Mesendoderm (in vitro differentiated cells): ENCODE measurements at regions not wholly inside any gene's neighbourhood (a gene's known extent, or its start where the extent isn't known, plus 50 kb on each side); places are given as distances from the start of the nearest gene placed in this dataset.

Experiments used
- DNase-seq: peaks from one replicate; pipeline ENCODE4 v3.0.0; 2013
- H2AK5ac ChIP-seq: 2 replicates; pipeline ENCODE4 v1.6.1; 2013; ENCODE audit warnings: low read length, inconsistent platforms
- H2BK120ac ChIP-seq: 2 replicates; pipeline ENCODE4 v1.6.1; 2013; ENCODE audit warnings: low read depth, mild to moderate bottlenecking, low read length, moderate library complexity, mixed read lengths
- H2BK15ac ChIP-seq: replicated peaks from 2 replicates; pipeline ENCODE4 v1.6.1; 2013; ENCODE audit warnings: low read depth, mild to moderate bottlenecking, moderate library complexity
- H2BK5ac ChIP-seq: 2 replicates; pipeline ENCODE4 v1.6.1; 2013; ENCODE audit warnings: low read length, inconsistent platforms
- H3K18ac ChIP-seq: 2 replicates; pipeline ENCODE4 v1.6.1; 2013; ENCODE audit warnings: mild to moderate bottlenecking, low read length, mixed read lengths
- H3K23ac ChIP-seq: one replicate; pipeline ENCODE4 v1.6.1; 2013; ENCODE audit warnings: low read length
- H3K27ac ChIP-seq: 2 replicates; pipeline ENCODE4 v1.5.1; 2013; ENCODE audit warnings: low read depth, mild to moderate bottlenecking, inconsistent platforms, low read length, moderate library complexity
- H3K27me3 ChIP-seq: 2 replicates; pipeline ENCODE4 v1.6.1; 2013; ENCODE audit warnings: low read length, control low read depth, mild to moderate bottlenecking, inconsistent platforms; ENCODE audit not compliant: insufficient read depth, poor library complexity
- H3K36me3 ChIP-seq: 2 replicates; pipeline ENCODE4 v1.6.1; 2013; ENCODE audit warnings: low read length, inconsistent platforms; ENCODE audit not compliant: control insufficient read depth, insufficient read depth
- H3K4ac ChIP-seq: one replicate; pipeline ENCODE4 v1.6.1; 2013; ENCODE audit warnings: low read depth, mild to moderate bottlenecking, low read length, moderate library complexity
- H3K4me1 ChIP-seq: 2 replicates; pipeline ENCODE4 v1.6.1; 2013; ENCODE audit warnings: low read depth, low read length, inconsistent platforms; ENCODE audit not compliant: control insufficient read depth
- H3K4me2 ChIP-seq: 2 replicates; pipeline ENCODE4 v1.6.1; 2013; ENCODE audit warnings: low read length
- H3K4me3 ChIP-seq: 2 replicates; pipeline ENCODE4 v1.5.1; 2013; ENCODE audit warnings: mild to moderate bottlenecking, low read length
- H3K56ac ChIP-seq: one replicate; pipeline ENCODE4 v1.6.1; 2013; ENCODE audit warnings: low read length
- H3K79me1 ChIP-seq: 2 replicates; pipeline ENCODE4 v1.6.1; 2013; ENCODE audit warnings: low read length, inconsistent platforms
- H3K79me2 ChIP-seq: 2 replicates; pipeline ENCODE4 v1.6.1; 2013; ENCODE audit warnings: mild to moderate bottlenecking, low read length; ENCODE audit not compliant: control insufficient read depth, insufficient read depth
- H3K9ac ChIP-seq: 2 replicates; pipeline ENCODE4 v1.6.1; 2013; ENCODE audit warnings: low read length, inconsistent platforms
- H4K5ac ChIP-seq: one replicate; pipeline ENCODE4 v1.6.1; 2013; ENCODE audit warnings: low read length
- H4K8ac ChIP-seq: one replicate; pipeline ENCODE4 v1.6.1; 2013; ENCODE audit warnings: low read depth, mild to moderate bottlenecking, control low read depth, low read length, moderate library complexity
- WGBS: extraction: QIAGEN DNeasy Blood & Tissue Kit; methylation state at CpG from one replicate; pipeline ENCODE4 v1.1.7; 2013; ENCODE audit warnings: low lambda C conversion rate, missing lambda C conversion rate; ENCODE audit not compliant: insufficient coverage; ENCODE audit errors: extremely low coverage; 5-methylcytosine and 5-hydroxymethylcytosine counted together

DNA sequence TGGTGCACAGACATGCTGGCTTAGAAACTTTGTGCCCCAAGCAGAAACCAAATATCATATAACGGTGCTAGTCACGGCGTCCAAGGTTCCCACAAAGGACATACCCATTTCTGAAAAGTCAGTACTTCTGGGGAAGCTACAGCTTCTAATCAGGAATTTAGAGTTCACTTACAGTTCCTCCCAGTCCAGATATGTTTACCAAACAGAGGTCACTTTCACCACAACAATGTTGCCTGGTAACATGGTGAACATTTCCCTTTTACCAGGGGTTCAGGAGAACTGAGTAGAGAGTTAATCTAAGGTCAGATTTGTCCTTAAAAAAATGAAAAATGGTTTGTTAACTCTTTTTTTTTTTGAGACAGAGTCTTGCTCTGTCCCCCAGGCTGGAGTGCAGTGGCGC is 265.9 kb upstream of the MKLN1 start:
- no peak overlapping the region for H2BK15ac ChIP-seq
- no peak overlapping the region for H3K56ac ChIP-seq
- H2BK5ac ChIP-seq, result no peak overlapping the region
- no peak overlapping the region for H4K8ac ChIP-seq
- no peak overlapping the region for H3K23ac ChIP-seq
- H3K4me2 ChIP-seq, result no peak overlapping the region
- H2AK5ac ChIP-seq, result no peak overlapping the region
- H3K27me3 ChIP-seq, result no peaks in the 10 kb centered on the region
- H3K79me2 ChIP-seq, result no peaks in the 10 kb centered on the region
- no peak overlapping the region for H2BK120ac ChIP-seq
- no CpG with 5 or more reads among the region's 4 CpGs for WGBS
- H3K36me3 ChIP-seq, result no peaks in the 10 kb centered on the region
- no peaks in the 10 kb centered on the region for H3K4me1 ChIP-seq
- H3K4me3 ChIP-seq, result no peak overlapping the region
- no peak for DNase-seq
- no peak overlapping the region for H4K5ac ChIP-seq
- no peak overlapping the region for H3K4ac ChIP-seq
- no peak overlapping the region for H3K18ac ChIP-seq
- no peaks in the 10 kb centered on the region for H3K79me1 ChIP-seq
- H3K27ac ChIP-seq, result no peak overlapping the region
- H3K9ac ChIP-seq, result no peak overlapping the region

DNA sequence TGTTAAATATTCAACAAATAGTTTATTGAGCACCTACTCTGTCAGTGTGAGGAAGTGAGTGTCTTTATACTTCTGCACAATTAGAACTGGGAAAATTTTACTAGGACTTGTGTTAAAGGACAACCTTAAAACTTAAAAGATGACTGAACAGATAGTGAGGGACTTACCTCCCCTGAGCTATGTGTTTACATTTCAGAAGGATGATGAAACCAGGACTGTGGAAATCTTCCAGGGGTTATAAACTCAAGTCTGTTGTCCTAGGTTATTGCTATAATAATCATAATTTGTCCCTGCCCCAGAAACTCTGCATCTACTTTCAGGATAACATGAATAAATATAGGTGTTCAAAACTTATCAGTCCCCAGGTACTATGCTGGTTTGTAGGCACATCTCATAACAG is 261.0 kb upstream of the MKLN1 start:
- no peak overlapping the region for H2BK120ac ChIP-seq
- no peaks in the 10 kb centered on the region for H3K36me3 ChIP-seq
- H2BK5ac ChIP-seq, result no peak overlapping the region
- no peak overlapping the region for H3K4me2 ChIP-seq
- H3K4ac ChIP-seq, result no peak overlapping the region
- H2BK15ac ChIP-seq, result no peak overlapping the region
- H3K27me3 ChIP-seq, result no peaks in the 10 kb centered on the region
- no peak overlapping the region for H3K27ac ChIP-seq
- H3K9ac ChIP-seq, result no peak overlapping the region
- H3K23ac ChIP-seq, result no peak overlapping the region
- H3K79me2 ChIP-seq, result no peaks in the 10 kb centered on the region
- H3K18ac ChIP-seq, result no peak overlapping the region
- H4K5ac ChIP-seq, result no peak overlapping the region
- no peak overlapping the region for H3K4me3 ChIP-seq
- no peaks in the 10 kb centered on the region for H3K79me1 ChIP-seq
- H4K8ac ChIP-seq, result no peak overlapping the region
- H2AK5ac ChIP-seq, result no peak overlapping the region
- no peak overlapping the region for H3K56ac ChIP-seq
- no peaks in the 10 kb centered on the region for H3K4me1 ChIP-seq
- DNase-seq, result no peak

DNA sequence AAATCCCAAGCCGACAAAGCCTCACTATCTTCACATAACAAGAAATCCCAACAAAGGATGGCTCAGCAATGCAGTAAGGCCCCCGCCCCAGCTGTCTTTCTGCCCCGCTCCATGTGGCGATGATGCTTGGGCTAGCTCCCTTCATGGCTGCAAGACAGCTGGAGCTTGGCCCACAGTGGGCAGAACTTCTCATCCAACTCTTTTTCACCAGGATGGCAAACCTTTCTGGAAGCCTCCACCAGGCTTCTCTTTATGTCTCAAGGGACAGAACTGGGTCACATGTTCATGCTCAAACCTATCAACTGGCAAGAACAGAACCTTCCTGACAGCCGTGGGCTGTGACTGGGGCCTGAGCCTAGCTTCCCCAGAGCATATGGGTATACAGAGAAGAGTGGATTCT is 260.5 kb upstream of the MKLN1 start:
- Histone ChIP-seq H3K18ac (no peak overlapping the region), H2BK120ac (no peak overlapping the region), H3K27me3 (no peaks in the 10 kb centered on the region), H4K8ac (no peak overlapping the region), H3K79me2 (no peaks in the 10 kb centered on the region), H2BK5ac (no peak overlapping the region), H3K36me3 (no peaks in the 10 kb centered on the region), H3K4me3 (no peak overlapping the region), H3K9ac (no peak overlapping the region), H2BK15ac (no peak overlapping the region), H3K4me1 (no peaks in the 10 kb centered on the region), H3K23ac (no peak overlapping the region), H3K27ac (no peak overlapping the region), H3K56ac (no peak overlapping the region), H2AK5ac (no peak overlapping the region), H3K4me2 (no peak overlapping the region), H3K4ac (no peak overlapping the region), H3K79me1 (no peaks in the 10 kb centered on the region), H4K5ac (no peak overlapping the region)
- DNase-seq, result peak; percentile 46
- WGBS, result no CpG with 5 or more reads among the region's 5 CpGs

DNA sequence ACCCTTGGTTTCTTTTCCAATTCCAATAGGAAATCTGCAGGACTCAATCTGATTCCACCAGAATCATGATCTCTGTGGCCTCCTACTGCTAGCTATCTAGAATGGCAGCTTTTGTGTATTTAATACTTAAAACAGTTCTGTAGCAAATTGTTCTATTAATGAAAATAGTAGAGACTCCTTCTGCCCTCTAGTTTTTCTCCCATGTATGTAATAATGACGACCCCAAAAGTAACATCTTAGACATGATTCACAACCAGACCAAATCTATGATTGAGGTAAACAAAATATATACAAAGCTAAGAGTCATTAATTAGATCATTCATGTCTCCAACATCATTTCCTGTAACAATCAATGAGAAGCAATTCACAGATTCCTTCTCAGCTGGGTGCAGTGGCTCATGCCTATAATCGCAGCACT is 259.1 kb upstream of the MKLN1 start:
- Histone ChIP-seq H2BK5ac (no peak overlapping the region), H3K56ac (no peak overlapping the region), H2BK15ac (no peak overlapping the region), H4K5ac (no peak overlapping the region), H3K4me3 (no peak overlapping the region), H4K8ac (no peak overlapping the region), H3K4me1 (no peaks in the 10 kb centered on the region), H2AK5ac (no peak overlapping the region), H3K23ac (no peak overlapping the region), H3K18ac (no peak overlapping the region), H3K9ac (no peak overlapping the region), H3K4me2 (no peak overlapping the region), H3K36me3 (no peaks in the 10 kb centered on the region), H3K79me1 (no peaks in the 10 kb centered on the region), H3K79me2 (no peaks in the 10 kb centered on the region), H3K27ac (no peak overlapping the region), H3K4ac (no peak overlapping the region), H3K27me3 (no peaks in the 10 kb centered on the region), H2BK120ac (no peak overlapping the region)
- no CpG with 5 or more reads among the region's 2 CpGs for WGBS
- no peak for DNase-seq

DNA sequence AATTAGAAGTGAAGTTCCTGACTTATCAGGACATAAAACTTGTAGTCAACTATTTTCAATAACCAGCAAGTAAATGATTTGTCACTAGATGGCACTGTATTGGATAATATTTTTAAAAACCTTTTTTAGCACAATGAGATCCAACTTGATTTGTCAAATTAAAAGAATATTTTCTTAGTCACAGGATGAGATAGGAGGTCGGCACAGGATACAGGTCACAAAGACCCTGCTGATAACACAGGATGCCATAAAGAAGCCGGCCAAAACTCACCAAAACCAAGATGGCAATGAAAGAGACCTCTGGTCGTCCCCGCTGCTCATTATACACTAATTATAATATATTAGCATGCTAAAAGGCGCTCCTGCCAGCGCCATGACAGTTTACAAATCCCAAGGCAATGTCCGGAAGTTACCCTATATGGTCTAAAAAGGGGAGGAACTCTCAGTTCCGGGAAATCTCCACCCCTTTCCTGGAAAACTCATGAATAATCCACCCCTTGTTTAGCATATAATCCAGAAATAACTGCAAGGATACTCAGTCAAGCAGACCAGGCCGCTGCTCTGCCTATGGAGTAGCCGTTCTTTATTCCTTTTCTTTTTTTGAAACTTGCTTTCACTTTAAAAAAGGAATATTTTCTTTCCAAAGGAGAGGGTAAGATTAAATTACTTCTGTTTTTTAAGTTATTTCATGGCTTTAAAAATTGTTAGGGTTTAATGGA is 255.7 kb upstream of the MKLN1 start:
- Histone ChIP-seq H3K9ac (no peak overlapping the region), H2BK120ac (no peak overlapping the region), H3K56ac (no peak overlapping the region), H4K5ac (no peak overlapping the region), H3K18ac (no peak overlapping the region), H3K4me3 (no peak overlapping the region), H2AK5ac (no peak overlapping the region), H3K4me1 (no peaks in the 10 kb centered on the region), H3K4me2 (no peak overlapping the region), H3K27ac (no peak overlapping the region), H3K79me1 (no peaks in the 10 kb centered on the region), H3K23ac (no peak overlapping the region), H2BK15ac (no peak overlapping the region), H3K79me2 (no peaks in the 10 kb centered on the region), H3K36me3 (no peaks in the 10 kb centered on the region), H4K8ac (no peak overlapping the region), H3K27me3 (no peaks in the 10 kb centered on the region), H2BK5ac (no peak overlapping the region), H3K4ac (no peak overlapping the region)
- no peak for DNase-seq
- WGBS, result no CpG with 5 or more reads among the region's 10 CpGs

DNA sequence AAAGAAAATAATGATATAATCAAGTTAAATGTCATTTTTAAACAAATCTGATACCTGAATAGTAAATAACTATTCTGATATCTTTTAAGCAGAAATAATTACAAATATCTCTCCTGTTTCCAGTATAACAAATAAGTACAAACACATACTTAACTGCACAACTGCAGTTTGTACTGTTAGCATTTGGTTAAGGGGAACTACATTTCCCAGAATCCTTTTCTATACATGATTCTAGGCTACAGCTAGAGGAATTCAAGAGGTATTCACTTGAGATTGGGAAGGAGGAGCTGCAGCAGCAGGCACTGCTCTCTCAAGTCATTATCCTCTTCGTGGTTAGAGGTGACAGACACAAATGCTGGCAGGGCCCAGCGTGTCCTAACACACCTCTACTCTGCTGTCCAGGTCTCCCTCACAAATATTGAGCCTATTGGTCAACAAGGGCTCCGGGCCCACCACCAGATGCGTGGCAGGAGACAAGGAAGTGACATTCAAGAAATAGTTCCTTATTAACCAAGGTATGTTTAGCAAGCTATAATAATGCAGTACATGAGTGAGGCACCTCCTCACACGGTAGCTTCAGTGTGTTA is 255.1 kb upstream of the MKLN1 start:
- WGBS, result no CpG with 5 or more reads among the region's 5 CpGs

More for the DNA sequence above, 255.1 kb upstream of the MKLN1 start:
- no peaks in the 10 kb centered on the region for H3K79me2 ChIP-seq
- H3K27ac ChIP-seq, result no peak overlapping the region
- peak; percentile 97 for DNase-seq
- no peak overlapping the region for H4K5ac ChIP-seq
- H3K23ac ChIP-seq, result no peak overlapping the region
- H2BK5ac ChIP-seq, result no peak overlapping the region
- H3K4me2 ChIP-seq, result no peak overlapping the region
- H3K4ac ChIP-seq, result no peak overlapping the region
- H2AK5ac ChIP-seq, result no peak overlapping the region
- H3K36me3 ChIP-seq, result no peaks in the 10 kb centered on the region
- no peak overlapping the region for H3K9ac ChIP-seq
- no peaks in the 10 kb centered on the region for H3K27me3 ChIP-seq
- no peak overlapping the region for H2BK15ac ChIP-seq
- H3K4me3 ChIP-seq, result no peak overlapping the region
- H3K56ac ChIP-seq, result peak overlapping the region; percentile 4
- no peak overlapping the region for H3K18ac ChIP-seq
- no peaks in the 10 kb centered on the region for H3K79me1 ChIP-seq
- H4K8ac ChIP-seq, result no peak overlapping the region
- no peak overlapping the region for H2BK120ac ChIP-seq
- no peaks in the 10 kb centered on the region for H3K4me1 ChIP-seq
